HG02763 (cell line): ENCODE measurements at regions not wholly inside any gene's neighbourhood (a gene's known extent, or its start where the extent isn't known, plus 50 kb on each side); places are given as distances from the start of the nearest gene placed in this dataset.

Experiments
- ATAC-seq: cut with Tn5 transposase; IDR thresholded peaks from one replicate; pipeline ENCODE4 v1.9.1; 2021; ENCODE audit warnings: mild to moderate bottlenecking, moderate library complexity; ENCODE audit not compliant: unreplicated experiment

- no peak for ATAC-seq
Measured at GRCh38 chr19:28427376-28428083, 785.4 kb downstream of the UQCRFS1 start.

GRCh38 chr19:28426730-28427225, 786.2 kb downstream of the UQCRFS1 start:
- ATAC-seq = no peak

GRCh38 chr19:28426110-28426729, 786.7 kb downstream of the UQCRFS1 start:
- no peak for ATAC-seq

- no peak for ATAC-seq
Measured at GRCh38 chr19:28425046-28425931, 787.7 kb downstream of the UQCRFS1 start.

GRCh38 chr19:28424662-28425045, 788.3 kb downstream of the UQCRFS1 start:
- ATAC-seq = no peak

GRCh38 chr19:28424077-28424476, 788.9 kb downstream of the UQCRFS1 start:
- no peak for ATAC-seq

GRCh38 chr19:28422791-28423650, 789.9 kb downstream of the UQCRFS1 start:
- ATAC-seq = no peak

- ATAC-seq = no peak
Measured at GRCh38 chr19:28422046-28422445, 790.9 kb downstream of the UQCRFS1 start.

GRCh38 chr19:28420811-28421550, 792.0 kb downstream of the UQCRFS1 start:
- no peak for ATAC-seq

- ATAC-seq = no peak
Measured at GRCh38 chr19:28419312-28419711, 793.6 kb downstream of the UQCRFS1 start.

- ATAC-seq = no peak
Measured at GRCh38 chr19:28417361-28417760, 795.6 kb downstream of the UQCRFS1 start.

GRCh38 chr19:28416245-28416644, 796.7 kb downstream of the UQCRFS1 start:
- ATAC-seq = no peak

- no peak for ATAC-seq
Measured at GRCh38 chr19:28414748-28415147, 798.2 kb downstream of the UQCRFS1 start.

- ATAC-seq = no peak
Measured at GRCh38 chr19:28409859-28410258, 803.1 kb downstream of the UQCRFS1 start.

GRCh38 chr19:28406966-28407365, 806.0 kb downstream of the UQCRFS1 start:
- no peak for ATAC-seq

- no peak for ATAC-seq
Measured at GRCh38 chr19:28405346-28405742, 807.6 kb downstream of the UQCRFS1 start.

- ATAC-seq = no peak
Measured at GRCh38 chr19:28404472-28404871, 808.5 kb downstream of the UQCRFS1 start.

GRCh38 chr19:28403690-28404089, 809.3 kb downstream of the UQCRFS1 start:
- no peak for ATAC-seq

- no peak for ATAC-seq
Measured at GRCh38 chr19:28402701-28403290, 810.2 kb downstream of the UQCRFS1 start.
